GM10248 (cell line): ENCODE measurements at regions not wholly inside any gene's neighbourhood (a gene's known extent, or its start where the extent isn't known, plus 50 kb on each side); places are given as distances from the start of the nearest gene placed in this dataset.

Source experiments
- CTCF ChIA-PET: fragments of 300-600 bp; sonication (Branson Sonifier 250); formaldehyde crosslinking; extraction: SDS; loops from one replicate; lab custom pipeline; 2021; ENCODE audit warnings: antibody characterized with exemption; lab: Yijun Ruan, JAX
- POLR2A ChIA-PET: fragments of 350-650 bp; sonication (Branson Sonifier 250); formaldehyde crosslinking; extraction: SDS; loops from one replicate; lab custom pipeline; 2020; ENCODE audit warnings: antibody characterized with exemption; lab: Yijun Ruan, JAX
- DNase-seq: peaks from one replicate; pipeline ENCODE4 v3.0.0; 2012; ENCODE audit errors: extremely low spot score
- TF ChIP-seq, protein P1 (sequence below): IDR thresholded peaks from 2 replicates; pipeline ENCODE4 v1.5.1; 2012; ENCODE audit warnings: mild to moderate bottlenecking, low read depth; ENCODE audit errors: extremely low read depth, missing control alignments, control extremely low read depth

- ChIA-PET POLR2A (no interaction called here), CTCF (no interaction called here)
- TF ChIP-seq, protein P1, sequence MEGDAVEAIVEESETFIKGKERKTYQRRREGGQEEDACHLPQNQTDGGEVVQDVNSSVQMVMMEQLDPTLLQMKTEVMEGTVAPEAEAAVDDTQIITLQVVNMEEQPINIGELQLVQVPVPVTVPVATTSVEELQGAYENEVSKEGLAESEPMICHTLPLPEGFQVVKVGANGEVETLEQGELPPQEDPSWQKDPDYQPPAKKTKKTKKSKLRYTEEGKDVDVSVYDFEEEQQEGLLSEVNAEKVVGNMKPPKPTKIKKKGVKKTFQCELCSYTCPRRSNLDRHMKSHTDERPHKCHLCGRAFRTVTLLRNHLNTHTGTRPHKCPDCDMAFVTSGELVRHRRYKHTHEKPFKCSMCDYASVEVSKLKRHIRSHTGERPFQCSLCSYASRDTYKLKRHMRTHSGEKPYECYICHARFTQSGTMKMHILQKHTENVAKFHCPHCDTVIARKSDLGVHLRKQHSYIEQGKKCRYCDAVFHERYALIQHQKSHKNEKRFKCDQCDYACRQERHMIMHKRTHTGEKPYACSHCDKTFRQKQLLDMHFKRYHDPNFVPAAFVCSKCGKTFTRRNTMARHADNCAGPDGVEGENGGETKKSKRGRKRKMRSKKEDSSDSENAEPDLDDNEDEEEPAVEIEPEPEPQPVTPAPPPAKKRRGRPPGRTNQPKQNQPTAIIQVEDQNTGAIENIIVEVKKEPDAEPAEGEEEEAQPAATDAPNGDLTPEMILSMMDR, result no peak
- no peak for DNase-seq
These were observed 62.1 kb downstream of the ZWINT start for GRCh38 chr10:56298941-56299340.

GRCh38 chr10:56296618-56297017 lies 64.4 kb downstream of the ZWINT start:
- DNase-seq, result no peak
- CTCF ChIA-PET, result interaction anchor here (1.1 kb wide), 1 partner anchor 11 kb away, joined by 3 read pairs; no protein-coding TSS in a partner anchor
- POLR2A ChIA-PET, result no interaction called here
- TF ChIP-seq, protein P1, result no peak

DNA sequence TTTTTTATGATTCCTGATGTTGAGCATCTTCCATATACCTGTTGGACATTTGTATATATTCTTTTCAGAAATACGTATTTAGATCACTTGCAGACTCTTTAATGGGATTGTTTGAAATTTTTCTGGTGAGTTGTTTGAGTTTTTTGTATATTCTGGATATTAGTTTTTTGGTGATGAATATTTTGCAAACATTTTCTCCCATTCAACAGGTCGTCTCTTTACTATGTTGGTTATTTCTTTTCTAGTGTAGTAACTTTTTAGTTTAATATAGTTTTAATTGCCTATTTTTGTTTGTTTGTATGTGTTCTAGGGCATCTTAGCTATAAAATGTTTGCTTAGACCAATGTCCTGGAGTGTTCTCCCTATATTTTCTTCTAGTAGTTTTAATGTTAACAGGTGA lies 72.7 kb downstream of the ZWINT start:
- TF ChIP-seq, protein P1, result no peak
- POLR2A ChIA-PET, result no interaction called here
- CTCF ChIA-PET, result interaction anchor here (1.3 to 1.5 kb wide), 2 partner anchors 16 to 64 kb away, joined by 3 read pairs; no protein-coding TSS in a partner anchor
- no peak for DNase-seq

DNA sequence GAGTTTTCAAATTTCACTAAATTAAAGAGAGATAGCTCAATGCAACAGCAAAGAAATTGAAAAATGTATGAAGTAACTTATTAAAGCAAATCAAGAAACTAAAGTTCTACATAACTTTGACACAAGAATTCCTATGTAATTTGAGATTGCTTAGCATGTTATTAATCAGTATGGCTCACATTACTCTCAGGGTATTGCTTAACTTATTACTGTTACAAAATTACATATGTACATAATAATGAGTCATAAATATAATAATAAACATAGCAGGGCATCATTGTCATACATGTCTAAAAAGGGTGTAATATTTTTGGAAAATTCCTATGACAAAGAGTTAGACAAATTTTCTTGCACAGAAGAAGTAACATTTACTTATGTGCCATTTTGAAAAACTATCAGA lies 75.0 kb downstream of the ZWINT start:
- DNase-seq, result no peak
- TF ChIP-seq, protein P1, result no peak
- ChIA-PET CTCF (interaction anchor here (0.9 to 1.3 kb wide), 2 partner anchors 10 to 17 kb away, joined by 3 read pairs; no protein-coding TSS in a partner anchor), POLR2A (no interaction called here)

- TF ChIP-seq, protein P1, result no peak
- ChIA-PET CTCF (no interaction called here), POLR2A (no interaction called here)
- no peak for DNase-seq
These were observed 81.8 kb downstream of the ZWINT start for GRCh38 chr10:56279270-56279669.

DNA sequence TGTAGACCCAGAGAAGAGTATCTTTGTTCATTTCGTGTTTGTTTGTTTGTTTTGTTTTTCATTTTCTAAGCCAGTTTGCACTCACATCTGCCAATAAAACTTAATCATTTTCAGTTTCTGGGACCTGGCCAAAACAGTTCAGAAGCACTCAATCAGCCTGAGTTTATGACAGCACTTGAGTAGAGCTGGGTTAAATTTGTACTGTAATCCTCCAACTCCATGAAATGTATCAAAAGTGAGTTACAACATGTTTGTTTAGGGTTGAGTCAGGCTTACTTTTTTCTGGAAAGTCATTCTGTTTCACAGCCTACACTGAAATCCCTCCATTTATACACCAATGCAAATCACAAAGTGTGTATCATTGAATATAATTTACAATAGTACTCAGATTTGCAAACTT lies 91.9 kb downstream of the ZWINT start:
- TF ChIP-seq, protein P1, result no peak
- CTCF ChIA-PET, result no interaction called here
- POLR2A ChIA-PET, result no interaction called here
- DNase-seq, result no peak
